T-helper 1 cell (primary cell): ENCODE measurements at regions not wholly inside any gene's neighbourhood (a gene's known extent, or its start where the extent isn't known, plus 50 kb on each side); places are given as distances from the start of the nearest gene placed in this dataset.

Experiments
- DNase-seq, 5 donors: peaks; one replicate each; pipeline ENCODE4 v3.0.0-alpha.2; 2012 to 2020

GRCh38 chr3:195634426-195635261 lies 50.9 kb upstream of the APOD start:
- DNase-seq, result peak in 2 of 5 donors; percentile 36 to 38
